Upper lobe of left lung (tissue), 4 donors: ENCODE measurements at regions not wholly inside any gene's neighbourhood (a gene's known extent, or its start where the extent isn't known, plus 50 kb on each side); places are given as distances from the start of the nearest gene placed in this dataset.

Source experiments
- EP300 ChIP-seq, 4 donors: sonication (generic); formaldehyde crosslinking; IDR thresholded peaks; one replicate each; pipeline ENCODE4 v1.5.1; 2017; ENCODE audit warnings: antibody characterized with exemption in 4 of 4, control low read depth in 2 of 4
- POLR2A ChIP-seq, 4 donors: fragments of 450-650 bp; IDR thresholded peaks; one replicate each; pipeline ENCODE4 v1.5.1; 2016 to 2017; ENCODE audit warnings: antibody characterized with exemption in 4 of 4, mild to moderate bottlenecking in 2 of 4
- POLR2AphosphoS5 ChIP-seq, 2 donors: sonication (generic); formaldehyde crosslinking; IDR thresholded peaks; one replicate each; pipeline ENCODE4 v1.5.1; 2017; ENCODE audit warnings: antibody characterized with exemption in 2 of 2
- TF ChIP-seq, protein P1 (sequence below), 6 experiments: fragments of 450-650 bp in 4 of 6; fragments of 200-600 bp in 2 of 6; sonication (generic) in 2 of 6; IDR thresholded peaks; one replicate each; pipeline ENCODE4 v1.5.1; 2016 to 2019; ENCODE audit warnings: antibody characterized with exemption in 6 of 6

DNA sequence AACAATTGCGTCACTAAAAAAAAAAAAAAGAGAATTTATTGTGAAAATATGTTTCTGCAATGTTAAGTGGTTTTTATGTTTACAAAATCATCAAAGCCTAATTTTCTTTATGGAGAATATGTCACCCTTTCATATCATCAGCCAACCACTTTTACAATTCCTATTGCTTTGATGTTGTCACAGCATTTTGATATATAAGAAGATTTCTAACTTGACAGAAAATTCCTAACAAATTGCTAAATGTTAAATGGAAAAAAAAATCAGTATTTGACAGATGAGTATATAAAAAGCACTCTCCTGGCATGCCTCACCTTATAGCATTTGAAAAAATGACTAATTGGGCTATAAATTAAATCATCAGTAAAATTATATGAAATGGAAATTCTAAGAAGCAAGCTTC, 1457.3 kb upstream of the ALCAM start:
- TF ChIP-seq, protein P1, sequence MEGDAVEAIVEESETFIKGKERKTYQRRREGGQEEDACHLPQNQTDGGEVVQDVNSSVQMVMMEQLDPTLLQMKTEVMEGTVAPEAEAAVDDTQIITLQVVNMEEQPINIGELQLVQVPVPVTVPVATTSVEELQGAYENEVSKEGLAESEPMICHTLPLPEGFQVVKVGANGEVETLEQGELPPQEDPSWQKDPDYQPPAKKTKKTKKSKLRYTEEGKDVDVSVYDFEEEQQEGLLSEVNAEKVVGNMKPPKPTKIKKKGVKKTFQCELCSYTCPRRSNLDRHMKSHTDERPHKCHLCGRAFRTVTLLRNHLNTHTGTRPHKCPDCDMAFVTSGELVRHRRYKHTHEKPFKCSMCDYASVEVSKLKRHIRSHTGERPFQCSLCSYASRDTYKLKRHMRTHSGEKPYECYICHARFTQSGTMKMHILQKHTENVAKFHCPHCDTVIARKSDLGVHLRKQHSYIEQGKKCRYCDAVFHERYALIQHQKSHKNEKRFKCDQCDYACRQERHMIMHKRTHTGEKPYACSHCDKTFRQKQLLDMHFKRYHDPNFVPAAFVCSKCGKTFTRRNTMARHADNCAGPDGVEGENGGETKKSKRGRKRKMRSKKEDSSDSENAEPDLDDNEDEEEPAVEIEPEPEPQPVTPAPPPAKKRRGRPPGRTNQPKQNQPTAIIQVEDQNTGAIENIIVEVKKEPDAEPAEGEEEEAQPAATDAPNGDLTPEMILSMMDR (IDR thresholded peaks at IDR 0.05) = no peak
- TF ChIP-seq POLR2A (IDR thresholded peaks at IDR 0.05) (no peak), EP300 (IDR thresholded peaks at IDR 0.05) (no peak), POLR2AphosphoS5 (IDR thresholded peaks at IDR 0.05) (no peak)
